HK-2 (cell line): ENCODE measurements at regions not wholly inside any gene's neighbourhood (a gene's known extent, or its start where the extent isn't known, plus 50 kb on each side); places are given as distances from the start of the nearest gene placed in this dataset.

Experiments used
- DNase-seq: peaks from one replicate; pipeline ENCODE4 v3.0.0-alpha.2; 2018; ENCODE audit not compliant: unreplicated experiment

DNA sequence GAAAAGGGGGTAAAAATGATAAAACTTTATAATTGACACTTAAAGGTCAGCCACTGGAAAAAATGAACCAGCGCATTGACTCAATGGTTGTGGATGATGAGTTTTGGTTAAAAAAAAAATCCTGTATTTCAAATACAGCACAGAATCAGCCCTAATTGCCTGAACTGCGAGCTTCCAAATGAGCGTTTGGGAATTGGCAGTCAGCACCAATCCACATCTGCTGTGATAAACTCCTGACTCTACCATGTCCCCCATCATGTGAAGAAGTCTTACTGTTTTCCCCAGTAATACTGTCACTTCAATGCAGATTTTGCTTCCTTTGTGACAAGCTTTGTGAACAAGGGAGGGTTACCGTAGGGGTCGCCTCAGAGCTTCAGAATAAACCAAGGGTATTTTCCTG is 235.4 kb downstream of the EBLN2 start:
- DNase-seq: no peak

GRCh38 chr3:73298243-73299183 is 237.1 kb downstream of the EBLN2 start:
- no peak for DNase-seq

DNA sequence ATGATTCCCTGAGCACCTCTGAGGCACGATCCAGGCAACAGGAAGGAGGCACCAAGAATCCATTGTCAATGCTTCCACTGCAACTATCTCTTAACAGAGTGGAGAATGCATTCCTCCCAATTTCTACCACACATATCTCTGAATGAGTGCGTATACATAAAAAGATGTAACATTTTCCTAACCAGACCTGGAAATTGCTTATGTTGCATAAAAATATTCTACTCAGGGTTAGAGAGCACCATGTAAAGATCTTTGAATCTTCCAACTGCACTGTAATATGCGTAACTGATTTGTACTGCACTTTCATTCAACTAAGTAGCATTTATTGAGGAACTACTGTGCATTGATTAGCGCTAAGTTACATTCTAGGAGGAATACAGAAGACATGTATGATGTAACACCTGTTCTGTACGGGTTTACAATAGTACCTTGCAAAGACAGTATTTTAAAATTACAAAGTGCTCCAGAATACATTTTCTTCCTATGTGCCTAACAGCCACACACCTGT is 237.8 kb downstream of the EBLN2 start:
- no peak for DNase-seq

- DNase-seq: no peak
Measured at GRCh38 chr3:73314151-73314951, 252.9 kb downstream of the EBLN2 start.

DNA sequence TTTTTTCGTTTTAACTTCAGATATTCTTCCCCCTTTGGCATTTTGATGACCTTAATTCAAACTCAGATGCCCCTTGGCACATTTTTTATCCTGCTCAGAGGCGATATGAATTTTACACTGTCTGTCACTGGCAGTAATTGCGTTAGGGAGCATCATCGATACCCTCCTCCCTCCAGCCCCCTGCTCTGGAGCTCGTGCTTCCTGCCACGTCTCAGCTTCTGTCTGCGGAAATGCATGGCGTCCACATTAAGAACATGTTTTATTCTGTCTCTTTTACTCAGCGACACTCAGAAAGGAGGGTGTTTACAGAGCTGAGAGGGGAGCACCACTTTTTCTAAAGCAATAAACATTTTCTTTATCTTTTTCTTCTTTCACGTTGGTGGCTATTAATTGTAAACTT is 254.2 kb downstream of the EBLN2 start:
- DNase-seq: no peak

DNA sequence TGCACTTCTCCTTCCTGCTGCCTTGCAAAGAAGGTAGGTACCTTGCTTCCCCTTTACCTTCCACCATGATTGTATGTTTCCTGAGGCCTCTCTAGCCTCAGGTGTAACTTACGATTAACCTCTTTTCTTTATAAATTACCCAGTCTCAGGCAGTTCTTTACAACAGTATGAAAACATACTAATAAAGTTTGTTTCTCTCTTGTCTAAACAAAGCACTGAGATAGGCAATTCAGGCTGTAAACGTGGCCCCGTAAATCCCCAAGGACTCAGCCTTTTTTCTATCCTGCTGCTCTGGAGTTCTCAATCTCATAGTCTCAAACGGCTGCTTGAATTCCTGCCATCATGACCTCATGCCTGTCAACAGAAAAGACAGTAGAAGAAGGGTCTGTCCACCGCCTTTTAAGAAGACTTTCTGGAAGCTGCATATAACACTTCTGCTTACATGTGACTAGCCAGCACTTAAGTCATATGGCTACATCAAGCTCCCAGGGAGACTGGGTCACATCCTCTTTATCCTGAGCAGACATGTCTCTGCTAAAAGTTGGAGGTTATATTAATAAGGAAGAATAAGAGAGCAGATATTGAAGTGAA is 257.8 kb downstream of the EBLN2 start:
- DNase-seq: no peak

DNA sequence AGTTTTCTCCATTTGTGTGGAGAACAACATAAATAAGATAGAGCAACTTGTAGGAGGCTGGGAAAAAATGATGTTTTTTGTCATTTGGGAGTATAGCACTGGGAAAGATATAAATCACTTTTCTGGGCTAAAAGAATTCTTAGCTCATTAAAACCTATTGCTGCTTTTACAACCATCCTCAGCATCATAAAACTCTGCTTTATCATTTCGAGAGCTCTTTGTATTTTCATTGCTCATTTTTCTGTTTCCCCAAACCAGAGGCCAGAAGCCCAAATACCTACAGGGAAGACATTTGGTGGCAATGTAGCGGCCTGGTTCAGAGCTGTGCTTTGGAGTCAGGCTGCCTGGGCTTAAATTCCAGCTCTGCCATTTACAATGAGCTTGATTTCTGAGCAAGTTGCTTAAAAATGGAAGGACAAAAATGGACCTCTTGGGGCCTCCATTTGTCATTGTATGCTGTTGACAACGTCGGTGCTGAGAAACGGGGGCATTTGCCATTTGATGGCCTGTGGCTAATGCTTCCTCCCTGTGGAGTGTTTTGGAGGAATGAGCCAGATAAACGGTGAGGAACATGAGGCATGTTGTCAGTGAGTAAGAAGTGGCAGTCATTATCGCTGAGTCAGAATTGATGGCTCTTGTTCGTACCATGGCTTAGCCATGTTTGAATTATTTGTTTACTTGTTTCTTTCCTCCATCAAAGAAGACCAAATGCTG is 260.0 kb downstream of the EBLN2 start:
- DNase-seq: no peak

DNA sequence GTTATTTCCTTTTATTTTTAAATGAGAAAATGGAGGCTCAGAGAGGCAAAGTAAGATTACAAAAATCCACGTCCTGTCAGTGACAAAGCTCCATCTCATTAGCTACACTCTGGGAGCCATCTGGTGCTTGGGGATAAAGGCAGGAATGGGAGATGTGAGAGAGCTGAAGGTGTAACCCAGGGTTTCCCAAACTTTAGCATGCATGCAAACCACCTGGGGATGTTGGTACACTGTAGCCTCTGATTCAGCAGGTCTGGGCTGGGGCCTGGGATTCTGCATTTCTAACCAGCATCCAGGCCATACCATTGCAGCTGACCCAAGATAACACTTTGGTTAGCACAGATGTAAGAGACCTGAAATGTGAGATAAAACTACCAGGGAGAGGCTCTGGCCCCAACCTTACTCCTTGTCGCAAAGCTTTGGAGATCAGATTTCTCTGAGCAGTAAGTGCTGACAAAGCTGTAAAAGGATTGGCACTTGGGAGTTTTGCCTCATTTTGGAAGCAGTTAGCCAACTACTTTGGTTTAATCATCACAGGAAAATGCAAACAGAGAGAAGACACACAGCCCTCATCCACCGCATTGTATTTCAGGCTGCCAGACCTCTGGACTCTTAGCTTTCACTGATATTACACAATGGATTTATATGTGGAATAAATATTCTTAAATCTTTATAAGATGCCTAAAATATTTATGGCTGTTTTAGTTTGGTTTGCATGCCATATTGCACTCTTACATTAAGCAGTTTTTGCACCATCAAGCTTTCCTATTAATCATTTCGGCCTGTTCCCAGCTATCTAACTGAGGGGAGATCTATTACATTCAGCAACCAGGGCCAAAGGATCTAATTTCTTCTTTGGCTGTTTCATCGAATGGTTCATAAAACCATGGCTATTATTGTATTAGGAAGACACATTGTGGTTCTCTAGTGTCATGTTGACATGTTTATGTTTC is 263.0 kb downstream of the EBLN2 start:
- no peak for DNase-seq

GRCh38 chr3:73326396-73326795 is 264.9 kb downstream of the EBLN2 start:
- DNase-seq: no peak

GRCh38 chr3:73327052-73327451 is 265.6 kb downstream of the EBLN2 start:
- no peak for DNase-seq
